SK-N-SH (cell line): ENCODE measurements at regions not wholly inside any gene's neighbourhood (a gene's known extent, or its start where the extent isn't known, plus 50 kb on each side); places are given as distances from the start of the nearest gene placed in this dataset.

Experiments used
- EP300 ChIP-seq, 2 experiments: IDR thresholded peaks; 2 replicates each; pipeline versions ENCODE4 v1.4.0 to v1.6.1; 2012; ENCODE audit warnings: borderline replicate concordance in 1 of 2, low read depth in 1 of 2, low read length in 1 of 2
- GATA2 ChIP-seq: sonication (generic); formaldehyde crosslinking; IDR thresholded peaks from 2 replicates; pipeline ENCODE4 v1.5.0; 2020; ENCODE audit warnings: mild to moderate bottlenecking, missing genetic modification reagents
- RFX5 ChIP-seq: IDR thresholded peaks from 2 replicates; pipeline ENCODE4 v1.6.1; 2012; ENCODE audit warnings: mild to moderate bottlenecking, improper control_type of control experiment, low read length
- RXRA ChIP-seq: IDR thresholded peaks from 2 replicates; pipeline ENCODE4 v1.4.0; 2012; ENCODE audit warnings: low read depth, mild to moderate bottlenecking, borderline replicate concordance
- TF ChIP-seq, protein P1 (sequence below): fragments of 200-600 bp; sonication (generic); IDR thresholded peaks from 2 replicates; pipeline ENCODE4 v1.6.1; 2017; ENCODE audit warnings: antibody characterized with exemption, mild to moderate bottlenecking, moderate library complexity
- TF ChIP-seq, protein P2 (sequence below): IDR thresholded peaks from 2 replicates; pipeline ENCODE4 v1.4.0; 2012; ENCODE audit warnings: low read depth
- TF ChIP-seq, protein P3 (sequence below): IDR thresholded peaks from 2 replicates; pipeline ENCODE4 v1.4.0; 2012; ENCODE audit warnings: low read depth, borderline replicate concordance
- TF ChIP-seq, protein P4 (sequence below): IDR thresholded peaks from 2 replicates; pipeline ENCODE4 v1.6.1; 2012; ENCODE audit warnings: mild to moderate bottlenecking, low read depth, low read length, moderate library complexity

DNA sequence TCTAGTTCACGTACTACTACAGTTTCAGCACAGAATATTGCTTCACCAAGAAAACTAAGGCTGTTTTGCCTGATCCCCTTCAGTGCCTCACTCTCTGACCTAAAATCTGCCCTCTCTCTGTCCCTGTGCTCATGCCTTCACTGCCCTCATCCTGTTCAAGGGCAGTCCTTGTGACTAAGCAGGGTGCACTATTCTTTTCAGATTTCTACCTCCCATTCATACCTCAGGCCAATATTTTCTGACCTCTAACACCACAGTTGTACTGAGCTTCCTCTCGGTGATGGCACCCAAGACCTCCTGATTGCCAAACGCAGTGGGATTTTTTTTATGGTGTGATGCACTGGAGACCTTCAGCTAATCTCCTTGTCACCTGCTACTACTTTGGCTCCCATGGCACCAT lies 57.7 kb upstream of the GADD45A start:
- TF ChIP-seq, protein P1, sequence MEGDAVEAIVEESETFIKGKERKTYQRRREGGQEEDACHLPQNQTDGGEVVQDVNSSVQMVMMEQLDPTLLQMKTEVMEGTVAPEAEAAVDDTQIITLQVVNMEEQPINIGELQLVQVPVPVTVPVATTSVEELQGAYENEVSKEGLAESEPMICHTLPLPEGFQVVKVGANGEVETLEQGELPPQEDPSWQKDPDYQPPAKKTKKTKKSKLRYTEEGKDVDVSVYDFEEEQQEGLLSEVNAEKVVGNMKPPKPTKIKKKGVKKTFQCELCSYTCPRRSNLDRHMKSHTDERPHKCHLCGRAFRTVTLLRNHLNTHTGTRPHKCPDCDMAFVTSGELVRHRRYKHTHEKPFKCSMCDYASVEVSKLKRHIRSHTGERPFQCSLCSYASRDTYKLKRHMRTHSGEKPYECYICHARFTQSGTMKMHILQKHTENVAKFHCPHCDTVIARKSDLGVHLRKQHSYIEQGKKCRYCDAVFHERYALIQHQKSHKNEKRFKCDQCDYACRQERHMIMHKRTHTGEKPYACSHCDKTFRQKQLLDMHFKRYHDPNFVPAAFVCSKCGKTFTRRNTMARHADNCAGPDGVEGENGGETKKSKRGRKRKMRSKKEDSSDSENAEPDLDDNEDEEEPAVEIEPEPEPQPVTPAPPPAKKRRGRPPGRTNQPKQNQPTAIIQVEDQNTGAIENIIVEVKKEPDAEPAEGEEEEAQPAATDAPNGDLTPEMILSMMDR: no peak
- TF ChIP-seq, protein P2, sequence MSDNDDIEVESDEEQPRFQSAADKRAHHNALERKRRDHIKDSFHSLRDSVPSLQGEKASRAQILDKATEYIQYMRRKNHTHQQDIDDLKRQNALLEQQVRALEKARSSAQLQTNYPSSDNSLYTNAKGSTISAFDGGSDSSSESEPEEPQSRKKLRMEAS: no peak
- TF ChIP-seq GATA2: no peak
- no peak for TF ChIP-seq RFX5
- no peak for TF ChIP-seq EP300 (IDR thresholded peaks at IDR 0.05; ENCODE audit: borderline replicate concordance in 1 of 2, low read depth in 1 of 2, low read length in 1 of 2)
- no peak for TF ChIP-seq RXRA
- TF ChIP-seq, protein P3, sequence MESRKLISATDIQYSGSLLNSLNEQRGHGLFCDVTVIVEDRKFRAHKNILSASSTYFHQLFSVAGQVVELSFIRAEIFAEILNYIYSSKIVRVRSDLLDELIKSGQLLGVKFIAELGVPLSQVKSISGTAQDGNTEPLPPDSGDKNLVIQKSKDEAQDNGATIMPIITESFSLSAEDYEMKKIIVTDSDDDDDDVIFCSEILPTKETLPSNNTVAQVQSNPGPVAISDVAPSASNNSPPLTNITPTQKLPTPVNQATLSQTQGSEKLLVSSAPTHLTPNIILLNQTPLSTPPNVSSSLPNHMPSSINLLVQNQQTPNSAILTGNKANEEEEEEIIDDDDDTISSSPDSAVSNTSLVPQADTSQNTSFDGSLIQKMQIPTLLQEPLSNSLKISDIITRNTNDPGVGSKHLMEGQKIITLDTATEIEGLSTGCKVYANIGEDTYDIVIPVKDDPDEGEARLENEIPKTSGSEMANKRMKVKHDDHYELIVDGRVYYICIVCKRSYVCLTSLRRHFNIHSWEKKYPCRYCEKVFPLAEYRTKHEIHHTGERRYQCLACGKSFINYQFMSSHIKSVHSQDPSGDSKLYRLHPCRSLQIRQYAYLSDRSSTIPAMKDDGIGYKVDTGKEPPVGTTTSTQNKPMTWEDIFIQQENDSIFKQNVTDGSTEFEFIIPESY: no peak
- TF ChIP-seq, protein P4, sequence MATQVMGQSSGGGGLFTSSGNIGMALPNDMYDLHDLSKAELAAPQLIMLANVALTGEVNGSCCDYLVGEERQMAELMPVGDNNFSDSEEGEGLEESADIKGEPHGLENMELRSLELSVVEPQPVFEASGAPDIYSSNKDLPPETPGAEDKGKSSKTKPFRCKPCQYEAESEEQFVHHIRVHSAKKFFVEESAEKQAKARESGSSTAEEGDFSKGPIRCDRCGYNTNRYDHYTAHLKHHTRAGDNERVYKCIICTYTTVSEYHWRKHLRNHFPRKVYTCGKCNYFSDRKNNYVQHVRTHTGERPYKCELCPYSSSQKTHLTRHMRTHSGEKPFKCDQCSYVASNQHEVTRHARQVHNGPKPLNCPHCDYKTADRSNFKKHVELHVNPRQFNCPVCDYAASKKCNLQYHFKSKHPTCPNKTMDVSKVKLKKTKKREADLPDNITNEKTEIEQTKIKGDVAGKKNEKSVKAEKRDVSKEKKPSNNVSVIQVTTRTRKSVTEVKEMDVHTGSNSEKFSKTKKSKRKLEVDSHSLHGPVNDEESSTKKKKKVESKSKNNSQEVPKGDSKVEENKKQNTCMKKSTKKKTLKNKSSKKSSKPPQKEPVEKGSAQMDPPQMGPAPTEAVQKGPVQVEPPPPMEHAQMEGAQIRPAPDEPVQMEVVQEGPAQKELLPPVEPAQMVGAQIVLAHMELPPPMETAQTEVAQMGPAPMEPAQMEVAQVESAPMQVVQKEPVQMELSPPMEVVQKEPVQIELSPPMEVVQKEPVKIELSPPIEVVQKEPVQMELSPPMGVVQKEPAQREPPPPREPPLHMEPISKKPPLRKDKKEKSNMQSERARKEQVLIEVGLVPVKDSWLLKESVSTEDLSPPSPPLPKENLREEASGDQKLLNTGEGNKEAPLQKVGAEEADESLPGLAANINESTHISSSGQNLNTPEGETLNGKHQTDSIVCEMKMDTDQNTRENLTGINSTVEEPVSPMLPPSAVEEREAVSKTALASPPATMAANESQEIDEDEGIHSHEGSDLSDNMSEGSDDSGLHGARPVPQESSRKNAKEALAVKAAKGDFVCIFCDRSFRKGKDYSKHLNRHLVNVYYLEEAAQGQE: no peak
